Upper lobe of right lung (tissue), 1 donor: ENCODE measurements at regions not wholly inside any gene's neighbourhood (a gene's known extent, or its start where the extent isn't known, plus 50 kb on each side); places are given as distances from the start of the nearest gene placed in this dataset.

Source experiments
- ATAC-seq: fragments of 200-7000 bp; cut with Tn5 transposase; one replicate; pipeline ENCODE4 v1.9.1; 2020; ENCODE audit warnings: mild to moderate bottlenecking, moderate library complexity
- DNase-seq: peaks from one replicate; pipeline ENCODE4 v3.0.0-alpha.2; 2020
- H3K27ac ChIP-seq: fragments of 200-600 bp; one replicate; pipeline ENCODE4 v1.8.0; 2022
- H3K27me3 ChIP-seq: fragments of 200-600 bp; one replicate; pipeline ENCODE4 v1.8.0; 2022; ENCODE audit warnings: mild to moderate bottlenecking
- H3K36me3 ChIP-seq: fragments of 200-600 bp; one replicate; pipeline ENCODE4 v1.8.0; 2022
- H3K4me1 ChIP-seq: fragments of 200-600 bp; one replicate; pipeline ENCODE4 v1.8.0; 2022
- H3K4me3 ChIP-seq: fragments of 200-600 bp; one replicate; pipeline ENCODE4 v1.8.0; 2022; ENCODE audit warnings: mild to moderate bottlenecking
- H3K9me3 ChIP-seq: fragments of 200-600 bp; one replicate; pipeline ENCODE4 v1.8.0; 2022
- intact Hi-C: fragments of 100-400 bp; cut with DNase I; formaldehyde crosslinking; loops from one replicate; pipeline ENCODE4 v1.11.0; 2022
- TF ChIP-seq, protein P1 (sequence below): fragments of 200-600 bp; IDR thresholded peaks from one replicate; pipeline ENCODE4 v1.8.0; 2022; ENCODE audit warnings: antibody characterized with exemption
- donor health status: DM: no; HTN: yes; CAD: no; lungs with severe emphysema.

DNA sequence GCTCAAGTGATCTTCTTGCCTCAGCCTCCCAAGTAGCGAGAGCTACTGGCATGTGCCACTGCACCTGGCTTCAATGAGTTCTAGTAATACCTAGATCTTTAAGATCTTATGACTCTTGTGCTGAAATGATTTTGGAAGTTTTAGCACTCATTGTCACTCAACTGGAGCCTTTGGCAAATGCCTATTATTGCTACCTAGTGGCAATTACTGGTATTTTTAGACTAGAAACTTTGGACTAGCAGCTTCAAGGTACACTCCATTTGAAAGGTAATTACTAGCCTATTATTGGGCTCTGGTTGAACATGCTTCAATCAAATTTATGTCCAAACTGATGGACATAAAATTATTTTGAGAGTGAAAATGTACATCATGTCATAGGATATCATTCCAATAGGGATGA is 80.7 kb upstream of the MUCL1 start:
- Histone ChIP-seq H3K27me3 (no peaks in the 10 kb centered on the region), H3K4me3 (no peak overlapping the region), H3K36me3 (no peaks in the 10 kb centered on the region), H3K4me1 (no peaks in the 10 kb centered on the region), H3K27ac (no peak overlapping the region), H3K9me3 (no peaks in the 10 kb centered on the region)
- intact Hi-C loops: no loop called here
- TF ChIP-seq, protein P1, sequence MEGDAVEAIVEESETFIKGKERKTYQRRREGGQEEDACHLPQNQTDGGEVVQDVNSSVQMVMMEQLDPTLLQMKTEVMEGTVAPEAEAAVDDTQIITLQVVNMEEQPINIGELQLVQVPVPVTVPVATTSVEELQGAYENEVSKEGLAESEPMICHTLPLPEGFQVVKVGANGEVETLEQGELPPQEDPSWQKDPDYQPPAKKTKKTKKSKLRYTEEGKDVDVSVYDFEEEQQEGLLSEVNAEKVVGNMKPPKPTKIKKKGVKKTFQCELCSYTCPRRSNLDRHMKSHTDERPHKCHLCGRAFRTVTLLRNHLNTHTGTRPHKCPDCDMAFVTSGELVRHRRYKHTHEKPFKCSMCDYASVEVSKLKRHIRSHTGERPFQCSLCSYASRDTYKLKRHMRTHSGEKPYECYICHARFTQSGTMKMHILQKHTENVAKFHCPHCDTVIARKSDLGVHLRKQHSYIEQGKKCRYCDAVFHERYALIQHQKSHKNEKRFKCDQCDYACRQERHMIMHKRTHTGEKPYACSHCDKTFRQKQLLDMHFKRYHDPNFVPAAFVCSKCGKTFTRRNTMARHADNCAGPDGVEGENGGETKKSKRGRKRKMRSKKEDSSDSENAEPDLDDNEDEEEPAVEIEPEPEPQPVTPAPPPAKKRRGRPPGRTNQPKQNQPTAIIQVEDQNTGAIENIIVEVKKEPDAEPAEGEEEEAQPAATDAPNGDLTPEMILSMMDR: no peak
- ATAC-seq (no peak), DNase-seq (no peak)

DNA sequence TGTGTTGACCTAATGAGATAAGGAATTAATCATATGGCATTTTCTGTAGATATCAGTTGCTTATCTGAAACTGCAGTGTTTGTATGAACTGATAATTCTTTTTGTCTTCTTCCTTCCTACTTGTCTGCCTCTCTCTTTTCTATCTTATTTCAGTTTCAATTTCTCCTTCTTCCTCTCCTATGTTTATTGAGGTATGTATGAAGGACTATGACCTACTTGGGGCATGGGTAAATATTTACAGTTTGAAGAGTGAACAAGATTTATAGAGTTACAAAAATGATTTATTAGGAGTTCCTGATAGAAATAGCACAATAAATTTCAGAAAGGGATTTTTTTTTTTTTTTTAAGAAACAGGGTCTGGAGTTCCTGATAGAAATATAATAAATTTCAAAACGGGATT is 88.7 kb upstream of the MUCL1 start:
- H3K27me3 ChIP-seq: no peaks in the 10 kb centered on the region
- H3K4me1 ChIP-seq: no peaks in the 10 kb centered on the region
- H3K36me3 ChIP-seq: no peaks in the 10 kb centered on the region
- H3K4me3 ChIP-seq: no peak overlapping the region
- TF ChIP-seq, protein P1: no peak
- ATAC-seq (no peak), DNase-seq (no peak)
- H3K9me3 ChIP-seq: no peaks in the 10 kb centered on the region
- intact Hi-C loops: no loop called here
- H3K27ac ChIP-seq: no peak overlapping the region

DNA sequence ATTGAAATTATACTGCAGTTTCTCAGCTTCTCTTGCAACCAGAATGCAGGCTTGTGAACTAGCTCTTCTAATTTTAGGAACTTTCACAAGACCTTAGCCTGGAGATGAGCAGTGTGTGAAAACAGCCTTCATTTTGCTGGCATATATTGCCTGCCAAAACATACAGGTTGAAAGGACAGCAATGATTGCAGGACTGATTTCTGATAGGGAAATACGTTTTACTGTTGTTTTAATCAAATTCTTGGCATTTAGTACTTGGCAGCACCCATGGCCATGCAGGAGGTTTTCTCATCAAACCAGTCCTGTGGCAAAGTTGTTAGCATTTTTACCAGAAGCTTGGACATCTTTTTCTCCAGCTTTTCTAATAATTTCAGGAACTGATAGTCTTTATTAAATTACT is 91.9 kb upstream of the MUCL1 start:
- no peaks in the 10 kb centered on the region for H3K27me3 ChIP-seq
- TF ChIP-seq, protein P1: no peak
- H3K27ac ChIP-seq: no peak overlapping the region
- no peak overlapping the region for H3K4me3 ChIP-seq
- no peak for ATAC-seq
- intact Hi-C loops: no loop called here
- no peak for DNase-seq
- no peaks in the 10 kb centered on the region for H3K36me3 ChIP-seq
- H3K4me1 ChIP-seq: no peaks in the 10 kb centered on the region
- no peaks in the 10 kb centered on the region for H3K9me3 ChIP-seq

DNA sequence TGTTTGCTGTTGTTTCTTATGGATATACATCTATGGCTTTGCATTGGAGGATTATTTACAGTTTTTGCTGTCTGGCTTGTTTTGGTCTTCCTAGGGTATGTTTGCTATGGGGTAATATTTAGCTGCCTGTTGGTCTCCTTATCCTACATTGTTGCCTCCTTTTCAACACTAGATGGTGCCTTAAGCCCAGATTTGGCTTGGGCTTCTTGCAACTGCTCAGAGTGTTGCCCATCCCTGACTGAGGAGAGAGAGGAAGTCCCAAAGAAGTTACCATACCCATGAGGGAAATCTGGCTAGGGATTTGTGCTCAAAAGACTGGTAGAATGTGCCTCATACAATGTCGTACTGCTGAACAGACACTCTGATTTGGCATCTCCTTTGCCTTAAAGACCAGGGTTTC is 94.6 kb upstream of the MUCL1 start:
- H3K36me3 ChIP-seq: no peaks in the 10 kb centered on the region
- TF ChIP-seq, protein P1: peak; percentile 9
- DNase-seq (no peak), ATAC-seq (peak; percentile 57)
- no peaks in the 10 kb centered on the region for H3K4me1 ChIP-seq
- no peaks in the 10 kb centered on the region for H3K27me3 ChIP-seq
- H3K4me3 ChIP-seq: no peak overlapping the region
- intact Hi-C loops: no loop called here
- H3K9me3 ChIP-seq: no peaks in the 10 kb centered on the region
- no peak overlapping the region for H3K27ac ChIP-seq

DNA sequence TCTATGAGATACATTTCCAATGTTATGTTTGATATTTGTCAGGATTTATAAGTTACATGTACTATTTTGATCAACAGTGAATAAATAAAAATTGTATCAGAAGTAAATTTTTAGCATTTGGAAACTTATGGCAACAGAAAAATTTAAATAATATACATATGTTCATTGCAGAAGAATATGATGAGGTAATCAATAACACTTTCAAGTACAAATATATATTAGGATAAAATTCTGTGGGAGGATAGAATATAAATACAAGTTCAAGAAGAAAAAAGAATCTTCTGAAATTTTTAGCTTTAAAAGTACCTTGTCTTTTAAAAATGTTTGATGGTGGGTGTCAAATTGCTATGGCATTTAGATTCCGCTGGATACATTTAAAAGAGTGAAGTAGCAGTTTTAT is 102.8 kb upstream of the MUCL1 start:
- H3K9me3 ChIP-seq: no peaks in the 10 kb centered on the region
- DNase-seq: no peak
- no peaks in the 10 kb centered on the region for H3K36me3 ChIP-seq
- no peaks in the 10 kb centered on the region for H3K4me1 ChIP-seq
- H3K4me3 ChIP-seq: no peak overlapping the region
- H3K27me3 ChIP-seq: no peaks in the 10 kb centered on the region
- no peak overlapping the region for H3K27ac ChIP-seq
- intact Hi-C loops: no loop called here
- TF ChIP-seq, protein P1: no peak
- ATAC-seq: no peak

DNA sequence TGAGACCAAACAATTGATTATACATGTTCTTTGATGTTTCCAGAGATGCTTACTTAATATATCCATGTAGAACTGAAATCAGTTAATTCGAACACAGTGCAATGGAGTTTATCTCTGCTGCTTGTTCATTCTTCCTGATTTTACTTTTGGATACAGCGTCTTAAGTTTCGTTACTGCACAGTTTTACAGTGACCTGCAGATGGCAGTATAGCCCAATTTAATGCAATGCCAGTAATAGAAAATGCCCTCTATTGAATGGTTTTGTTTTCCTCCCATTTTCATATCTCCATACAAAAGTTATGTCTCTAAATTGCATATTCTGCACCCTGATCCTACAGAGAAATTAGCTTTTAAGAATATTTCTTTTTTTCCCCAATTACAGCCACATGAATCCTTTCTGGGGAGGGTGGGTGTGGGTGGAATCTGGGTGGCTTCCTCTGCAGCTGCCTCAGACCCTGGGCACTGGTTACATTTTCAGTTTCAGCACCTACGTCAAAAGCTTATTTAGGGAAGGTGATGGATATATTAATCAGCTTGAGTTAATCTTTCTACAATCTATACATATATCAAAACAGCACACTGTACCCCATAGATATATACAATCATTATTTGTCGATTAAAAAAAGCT is 101.1 kb upstream of the DCD start:
- intact Hi-C loops: loop anchor here (10.0 kb wide), 2 partner anchors 205 to 305 kb away; no protein-coding TSS in a partner anchor
- ATAC-seq (peak; percentile 75), DNase-seq (no peak)
- H3K27me3 ChIP-seq: no peaks in the 10 kb centered on the region
- no peak overlapping the region for H3K4me3 ChIP-seq
- H3K27ac ChIP-seq: no peak overlapping the region
- H3K4me1 ChIP-seq: no peaks in the 10 kb centered on the region
- H3K36me3 ChIP-seq: no peaks in the 10 kb centered on the region
- no peaks in the 10 kb centered on the region for H3K9me3 ChIP-seq
- TF ChIP-seq, protein P1: peak; percentile 83
